GM23338 (cell line): ENCODE measurements at regions not wholly inside any gene's neighbourhood (a gene's known extent, or its start where the extent isn't known, plus 50 kb on each side); places are given as distances from the start of the nearest gene placed in this dataset.

Experiments
- ATAC-seq: fragments of 200-7000 bp; cut with Tn5 transposase; 3 replicates; pipeline ENCODE4 v1.9.1; 2020
- DNase-seq: peaks from one replicate; pipeline ENCODE4 v3.0.0-alpha.2; 2015; ENCODE audit warnings: low spot score
- H2AFZ ChIP-seq: fragments of 200-600 bp; sonication (generic); 2 replicates; pipeline ENCODE4 v1.8.0; 2016; ENCODE audit warnings: antibody characterized with exemption, mild to moderate bottlenecking, moderate library complexity
- H3F3A ChIP-seq: fragments of 200-600 bp; sonication (generic); replicated peaks from 2 replicates; pipeline ENCODE4 v1.8.0; 2017; ENCODE audit warnings: antibody characterized with exemption, mixed run types, low read depth
- H3K27ac ChIP-seq: fragments of 200-600 bp; sonication (generic); 2 replicates; pipeline ENCODE4 v1.6.1; 2016; ENCODE audit warnings: low read depth
- H3K27me3 ChIP-seq: fragments of 200-600 bp; sonication (generic); 2 replicates; pipeline ENCODE4 v1.8.0; 2016; ENCODE audit warnings: mild to moderate bottlenecking, mixed run types, moderate library complexity; ENCODE audit not compliant: insufficient read depth
- H3K36me3 ChIP-seq: fragments of 200-600 bp; sonication (generic); 2 replicates; pipeline ENCODE4 v1.8.0; 2016; ENCODE audit warnings: mild to moderate bottlenecking; ENCODE audit not compliant: insufficient read depth
- H3K4me1 ChIP-seq: fragments of 200-600 bp; sonication (generic); 2 replicates; pipeline ENCODE4 v1.8.0; 2016; ENCODE audit warnings: mild to moderate bottlenecking, moderate library complexity; ENCODE audit not compliant: insufficient read depth
- H3K4me2 ChIP-seq: fragments of 200-600 bp; sonication (generic); 2 replicates; pipeline ENCODE4 v1.7.1; 2017; ENCODE audit warnings: mixed run types
- H3K4me3 ChIP-seq: fragments of 200-600 bp; sonication (generic); 2 replicates; pipeline ENCODE4 v1.6.1; 2016; ENCODE audit warnings: mixed run types
- H3K79me2 ChIP-seq: fragments of 200-600 bp; sonication (generic); replicated peaks from 2 replicates; pipeline ENCODE4 v1.8.0; 2017; ENCODE audit warnings: mild to moderate bottlenecking; ENCODE audit not compliant: insufficient read depth
- H3K9me2 ChIP-seq: fragments of 200-600 bp; sonication (generic); 2 replicates; pipeline ENCODE4 v1.8.0; 2017; ENCODE audit not compliant: insufficient read depth
- H4K20me1 ChIP-seq: fragments of 200-600 bp; sonication (generic); replicated peaks from 2 replicates; pipeline ENCODE4 v1.8.0; 2017; ENCODE audit warnings: mild to moderate bottlenecking; ENCODE audit not compliant: insufficient read depth
- H3K27ac Mint-ChIP-seq: 2 replicates; pipeline ENCODE4 v1.8.0; 2020; ENCODE audit warnings: inconsistent platforms, mild to moderate bottlenecking, moderate library complexity, mixed read lengths
- H3K27me3 Mint-ChIP-seq: 3 replicates; pipeline ENCODE4 v1.8.0; 2022; ENCODE audit warnings: low read depth, mild to moderate bottlenecking, moderate library complexity, mixed read lengths, inconsistent platforms; ENCODE audit not compliant: insufficient read depth, poor library complexity
- H3K36me3 Mint-ChIP-seq: 3 replicates; pipeline ENCODE4 v1.8.0; 2021; ENCODE audit warnings: low read depth, mild to moderate bottlenecking, inconsistent platforms, moderate library complexity, mixed read lengths
- H3K4me1 Mint-ChIP-seq: 3 replicates; pipeline ENCODE4 v1.8.0; 2020; ENCODE audit warnings: mild to moderate bottlenecking, inconsistent platforms, mixed read lengths
- H3K4me3 Mint-ChIP-seq: 3 replicates; pipeline ENCODE4 v1.8.0; 2021; ENCODE audit warnings: moderate library complexity, mild to moderate bottlenecking, inconsistent platforms, mixed read lengths
- H3K9me3 Mint-ChIP-seq: 3 replicates; pipeline ENCODE4 v1.8.0; 2020; ENCODE audit warnings: moderate library complexity, mild to moderate bottlenecking, inconsistent platforms, mixed read lengths
- CREB1 ChIP-seq: fragments of 250-450 bp; sonication (Bioruptor Pico); IDR thresholded peaks from 2 replicates; pipeline ENCODE4 v1.5.0; 2020; ENCODE audit warnings: low read depth, mild to moderate bottlenecking, moderate library complexity
- ETS1 ChIP-seq: IDR thresholded peaks from 2 replicates; pipeline ENCODE4 v1.6.1; 2016; ENCODE audit warnings: antibody characterized with exemption
- EZH2 ChIP-seq: fragments of 200-600 bp; sonication (generic); IDR thresholded peaks from one replicate; pipeline ENCODE4 v1.8.0; 2017; ENCODE audit warnings: antibody characterized with exemption, mild to moderate bottlenecking, low read depth; ENCODE audit not compliant: unreplicated experiment
- JUNB ChIP-seq: IDR thresholded peaks from one replicate; pipeline ENCODE4 v1.6.1; 2016; ENCODE audit warnings: antibody characterized with exemption; ENCODE audit not compliant: unreplicated experiment
- REST ChIP-seq: IDR thresholded peaks from one replicate; pipeline ENCODE4 v1.6.1; 2018; ENCODE audit warnings: antibody characterized with exemption; ENCODE audit not compliant: unreplicated experiment
- ZNF114 ChIP-seq: fragments of 250-450 bp; sonication (Bioruptor Pico); IDR thresholded peaks from 2 replicates; pipeline ENCODE4 v1.5.0; 2020; ENCODE audit warnings: mild to moderate bottlenecking, moderate library complexity
- ZNF331 ChIP-seq: fragments of 250-450 bp; sonication (Bioruptor Pico); IDR thresholded peaks from 2 replicates; pipeline ENCODE4 v1.5.0; 2020; ENCODE audit warnings: low read depth, mild to moderate bottlenecking, moderate library complexity
- ZNF462 ChIP-seq: fragments of 250-450 bp; sonication (Bioruptor Pico); IDR thresholded peaks from 2 replicates; pipeline ENCODE4 v1.5.0; 2020; ENCODE audit warnings: mild to moderate bottlenecking, moderate library complexity

- TF ChIP-seq ZNF462 (CRISPR knock-in tag) = no peak
- no peak for TF ChIP-seq EZH2
- no peak for TF ChIP-seq ZNF114 (CRISPR knock-in tag)
Observed at GRCh38 chr4:138943893-138944292, 71.7 kb upstream of the NOCT start (continued).

GRCh38 chr4:138941037-138941436 is 74.5 kb upstream of the NOCT start:
- peaks cover 19% of the 10 kb centered on the region for H3K4me1 ChIP-seq
- Mint-ChIP-seq H3K27ac (no peak overlapping the region), H3K4me1 (peaks cover 30% of the 10 kb centered on the region), H3K4me3 (no peak overlapping the region), H3K9me3 (no peaks in the 10 kb centered on the region), H3K27me3 (no peaks in the 10 kb centered on the region), H3K36me3 (no peaks in the 10 kb centered on the region)
- H3K4me2 ChIP-seq = no peak overlapping the region
- no peaks in the 10 kb centered on the region for H3K79me2 ChIP-seq
- ATAC-seq (no peak), DNase-seq (no peak)
- H4K20me1 ChIP-seq = no peaks in the 10 kb centered on the region
- H3K36me3 ChIP-seq = no peaks in the 10 kb centered on the region
- H3K4me3 ChIP-seq = no peak overlapping the region
- H3F3A ChIP-seq = no peaks in the 10 kb centered on the region
- H2AFZ ChIP-seq = no peak overlapping the region
- peaks cover 8% of the 10 kb centered on the region; the same call in 1 of the 2 replicates for H3K9me2 ChIP-seq
- no peak overlapping the region for H3K27ac ChIP-seq
- no peaks in the 10 kb centered on the region for H3K27me3 ChIP-seq
- TF ChIP-seq ZNF331 (CRISPR knock-in tag) = no peak
- TF ChIP-seq JUNB = no peak
- TF ChIP-seq EZH2 = no peak
- no peak for TF ChIP-seq ETS1
- TF ChIP-seq CREB1 (CRISPR knock-in tag) = no peak
- TF ChIP-seq REST = no peak
